Type B pancreatic cell (in vitro differentiated cells): ENCODE measurements at regions not wholly inside any gene's neighbourhood (a gene's known extent, or its start where the extent isn't known, plus 50 kb on each side); places are given as distances from the start of the nearest gene placed in this dataset.

Source experiments
- DNase-seq: peaks from one replicate; pipeline ENCODE4 v3.0.0; 2021; ENCODE audit warnings: mixed read lengths; ENCODE audit not compliant: unreplicated experiment; ENCODE audit errors: extremely low spot score
- H3K27ac Mint-ChIP-seq: 2 replicates; pipeline ENCODE4 v1.8.0; 2021; ENCODE audit warnings: mild to moderate bottlenecking, mixed read lengths
- H3K27me3 Mint-ChIP-seq: 2 replicates; pipeline ENCODE4 v1.8.0; 2021; ENCODE audit warnings: mixed read lengths
- H3K36me3 Mint-ChIP-seq: 2 replicates; pipeline ENCODE4 v1.8.0; 2021; ENCODE audit warnings: mixed read lengths
- H3K4me1 Mint-ChIP-seq: one replicate; pipeline ENCODE4 v1.8.0; 2021; ENCODE audit warnings: mixed read lengths; ENCODE audit not compliant: unreplicated experiment
- H3K4me3 Mint-ChIP-seq: 2 replicates; pipeline ENCODE4 v1.8.0; 2021; ENCODE audit warnings: mild to moderate bottlenecking, mixed read lengths
- H3K9me3 Mint-ChIP-seq: 2 replicates; pipeline ENCODE4 v1.8.0; 2021; ENCODE audit warnings: mixed read lengths
- TF ChIP-seq, protein P1 (sequence below): fragments of 200-600 bp; sonication (generic); conservative IDR thresholded peaks from 2 replicates; pipeline ENCODE4 v1.5.0; 2021; ENCODE audit warnings: antibody characterized with exemption, mild to moderate bottlenecking

DNA sequence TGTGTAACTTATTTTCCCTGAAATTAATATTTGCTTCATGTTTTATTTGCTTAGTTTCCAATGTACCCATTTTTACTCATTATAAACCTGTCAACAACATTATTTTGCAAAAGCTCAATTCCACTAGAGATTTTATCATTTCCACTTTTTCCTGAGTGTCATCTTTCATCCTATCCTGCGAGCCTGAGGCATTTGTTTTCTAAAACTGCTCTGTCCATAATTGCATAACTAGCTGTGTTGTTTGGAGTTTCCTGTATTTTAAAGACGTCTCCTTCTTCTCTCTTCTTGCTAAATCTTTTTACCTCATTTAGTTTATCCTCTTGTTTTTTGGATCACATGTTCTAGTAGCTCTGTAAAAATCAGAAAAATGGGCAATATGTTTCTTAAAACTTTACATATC is 332.7 kb upstream of the NOVA1 start:
- Mint-ChIP-seq H3K27ac (no peak overlapping the region), H3K9me3 (no peaks in the 10 kb centered on the region), H3K4me1 (peaks cover 13% of the 10 kb centered on the region), H3K4me3 (no peak overlapping the region), H3K27me3 (no peaks in the 10 kb centered on the region), H3K36me3 (no peaks in the 10 kb centered on the region)
- no peak for DNase-seq
- TF ChIP-seq, protein P1, sequence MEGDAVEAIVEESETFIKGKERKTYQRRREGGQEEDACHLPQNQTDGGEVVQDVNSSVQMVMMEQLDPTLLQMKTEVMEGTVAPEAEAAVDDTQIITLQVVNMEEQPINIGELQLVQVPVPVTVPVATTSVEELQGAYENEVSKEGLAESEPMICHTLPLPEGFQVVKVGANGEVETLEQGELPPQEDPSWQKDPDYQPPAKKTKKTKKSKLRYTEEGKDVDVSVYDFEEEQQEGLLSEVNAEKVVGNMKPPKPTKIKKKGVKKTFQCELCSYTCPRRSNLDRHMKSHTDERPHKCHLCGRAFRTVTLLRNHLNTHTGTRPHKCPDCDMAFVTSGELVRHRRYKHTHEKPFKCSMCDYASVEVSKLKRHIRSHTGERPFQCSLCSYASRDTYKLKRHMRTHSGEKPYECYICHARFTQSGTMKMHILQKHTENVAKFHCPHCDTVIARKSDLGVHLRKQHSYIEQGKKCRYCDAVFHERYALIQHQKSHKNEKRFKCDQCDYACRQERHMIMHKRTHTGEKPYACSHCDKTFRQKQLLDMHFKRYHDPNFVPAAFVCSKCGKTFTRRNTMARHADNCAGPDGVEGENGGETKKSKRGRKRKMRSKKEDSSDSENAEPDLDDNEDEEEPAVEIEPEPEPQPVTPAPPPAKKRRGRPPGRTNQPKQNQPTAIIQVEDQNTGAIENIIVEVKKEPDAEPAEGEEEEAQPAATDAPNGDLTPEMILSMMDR, result no peak

DNA sequence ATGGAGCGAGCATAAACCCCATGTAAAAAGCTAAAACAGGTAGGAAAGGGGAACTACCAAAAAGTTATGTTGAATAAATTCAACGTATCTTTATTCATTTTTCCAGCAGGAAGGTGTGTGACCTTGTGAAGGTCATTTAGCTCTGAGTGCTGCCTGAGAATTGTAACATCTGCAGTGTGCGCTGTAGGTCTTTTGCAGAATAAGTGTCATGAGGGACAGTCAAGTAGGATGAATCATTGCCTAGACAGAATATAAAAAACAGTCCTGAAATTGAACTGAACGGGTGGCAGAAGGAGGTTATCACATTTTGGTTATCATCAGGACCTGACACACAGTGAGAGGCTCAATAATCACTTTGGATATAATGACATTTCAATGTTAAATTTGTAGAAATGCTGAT is 334.8 kb upstream of the NOVA1 start:
- no peaks in the 10 kb centered on the region for H3K27me3 Mint-ChIP-seq
- TF ChIP-seq, protein P1, result no peak
- no peak overlapping the region for H3K4me3 Mint-ChIP-seq
- H3K9me3 Mint-ChIP-seq, result no peaks in the 10 kb centered on the region
- no peaks in the 10 kb centered on the region for H3K36me3 Mint-ChIP-seq
- no peak for DNase-seq
- H3K4me1 Mint-ChIP-seq, result peaks cover 4% of the 10 kb centered on the region
- no peak overlapping the region for H3K27ac Mint-ChIP-seq

DNA sequence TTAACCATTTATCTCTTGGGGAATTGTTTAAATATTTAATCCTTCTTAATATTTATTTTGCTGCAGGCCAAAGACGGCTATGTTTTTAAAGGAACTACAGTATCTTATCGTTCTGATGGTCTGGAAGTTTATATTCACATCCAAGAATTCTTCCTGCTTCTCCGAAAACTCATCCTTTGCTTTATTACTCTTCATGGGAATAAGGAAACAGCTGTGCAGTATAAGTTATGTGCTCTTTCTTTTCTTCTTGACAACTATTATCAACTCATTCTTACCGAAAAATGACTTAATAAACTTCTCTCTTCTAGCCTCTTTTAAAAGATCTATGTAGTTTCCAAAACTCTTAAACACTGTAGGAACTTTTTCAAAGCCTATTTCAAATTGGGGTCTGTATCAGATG is 335.6 kb upstream of the NOVA1 start:
- no peaks in the 10 kb centered on the region for H3K9me3 Mint-ChIP-seq
- H3K4me3 Mint-ChIP-seq, result no peak overlapping the region
- no peaks in the 10 kb centered on the region for H3K36me3 Mint-ChIP-seq
- TF ChIP-seq, protein P1, result no peak
- H3K27me3 Mint-ChIP-seq, result no peaks in the 10 kb centered on the region
- H3K4me1 Mint-ChIP-seq, result no peaks in the 10 kb centered on the region
- H3K27ac Mint-ChIP-seq, result no peak overlapping the region
- no peak for DNase-seq

DNA sequence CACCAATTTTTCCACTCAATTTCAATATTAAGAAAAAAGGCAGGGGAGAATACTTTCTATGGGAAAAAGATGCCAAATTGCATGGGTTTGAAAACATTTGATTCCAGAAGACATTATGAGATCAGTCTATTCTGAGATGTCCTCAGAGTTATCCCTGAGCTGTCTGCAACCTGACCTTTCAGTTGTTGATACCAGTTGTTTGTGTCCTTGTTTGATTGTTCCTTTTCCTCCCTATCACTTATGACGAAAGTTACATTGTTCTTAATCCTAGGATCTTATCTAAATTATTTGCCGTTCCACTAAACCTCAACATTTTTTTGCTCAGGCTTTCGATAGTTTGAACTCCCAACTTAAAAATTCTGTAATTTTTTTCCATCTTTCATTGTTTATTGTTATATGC is 336.3 kb upstream of the NOVA1 start:
- Mint-ChIP-seq H3K4me3 (no peak overlapping the region), H3K27me3 (no peaks in the 10 kb centered on the region), H3K36me3 (no peaks in the 10 kb centered on the region), H3K4me1 (no peaks in the 10 kb centered on the region), H3K9me3 (no peaks in the 10 kb centered on the region), H3K27ac (no peak overlapping the region)
- DNase-seq, result no peak
- TF ChIP-seq, protein P1, result no peak

DNA sequence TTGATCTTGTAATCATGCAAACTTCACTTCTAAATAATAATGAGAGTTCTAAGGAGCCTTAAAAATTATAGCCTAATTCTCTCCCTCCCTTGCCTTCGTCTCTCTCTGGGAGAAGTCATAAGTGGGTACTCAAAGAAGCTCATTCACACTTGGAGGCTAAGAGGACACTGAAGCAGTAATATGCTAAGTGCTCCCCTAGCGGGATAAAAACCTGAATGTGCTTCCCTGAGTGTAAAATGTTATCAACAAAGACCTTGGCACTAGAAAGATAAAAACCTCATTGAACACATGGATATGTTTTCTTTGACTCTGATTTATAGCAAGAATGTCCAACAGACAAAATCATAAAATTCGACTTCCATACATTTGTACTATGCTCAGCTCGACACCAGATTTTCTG is 337.9 kb upstream of the NOVA1 start:
- DNase-seq, result no peak
- Mint-ChIP-seq H3K4me3 (no peak overlapping the region), H3K4me1 (no peaks in the 10 kb centered on the region), H3K27ac (no peak overlapping the region), H3K36me3 (no peaks in the 10 kb centered on the region), H3K27me3 (no peaks in the 10 kb centered on the region), H3K9me3 (no peaks in the 10 kb centered on the region)
- TF ChIP-seq, protein P1, result no peak

DNA sequence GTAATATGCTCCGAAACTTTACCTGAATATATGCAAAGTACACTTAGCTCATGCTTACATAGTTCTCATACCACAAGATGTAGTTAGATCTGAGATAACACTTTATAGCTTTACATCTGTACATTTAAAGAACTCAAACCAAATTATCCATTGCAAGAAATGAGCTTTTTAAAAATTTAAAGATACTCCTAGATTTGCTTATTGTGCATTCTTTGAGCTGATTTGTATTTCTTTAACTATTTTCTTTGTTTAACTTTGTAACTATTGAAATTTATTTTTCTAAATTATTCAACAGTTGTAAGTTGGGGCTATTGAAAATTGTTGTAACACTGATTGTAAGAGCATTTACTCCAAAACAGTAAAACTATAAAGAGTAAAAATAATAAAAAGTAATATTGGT is 340.2 kb upstream of the NOVA1 start:
- Mint-ChIP-seq H3K4me3 (no peak overlapping the region), H3K27me3 (no peaks in the 10 kb centered on the region), H3K4me1 (no peaks in the 10 kb centered on the region), H3K36me3 (no peaks in the 10 kb centered on the region), H3K9me3 (no peaks in the 10 kb centered on the region), H3K27ac (no peak overlapping the region)
- TF ChIP-seq, protein P1, result no peak
- DNase-seq, result no peak
